ENCODE measurements at regions not wholly inside any gene's neighbourhood (a gene's known extent, or its start where the extent isn't known, plus 50 kb on each side); places are given as distances from the start of the nearest gene placed in this dataset.
"Not testable (repeated sequence)": the region's sequence is repeated elsewhere in the genome, so short reads cannot be mapped to it uniquely, and the experiment has no call there.

- no peak for DNase-seq (ENCODE audit: low read depth in 2 of 2)
These were observed 131.6 kb downstream of the NDFIP2 start for GRCh38 chr13:79612604-79613003.

- not testable (repeated sequence) for DNase-seq (ENCODE audit: low read depth in 2 of 2)
These were observed 126.9 kb downstream of the NDFIP2 start for GRCh38 chr13:79607895-79608294.

All from stimulated activated CD8-positive, alpha-beta memory T cell treated with anti-CD3 and anti-CD28 coated beads, Interleukin-7, amount 100 ng/mL, for 4 hours (primary cell).